Endodermal cell (in vitro differentiated cells): ENCODE measurements at regions not wholly inside any gene's neighbourhood (a gene's known extent, or its start where the extent isn't known, plus 50 kb on each side); places are given as distances from the start of the nearest gene placed in this dataset.

Experiments
- DNase-seq: peaks from one replicate; pipeline ENCODE4 v3.0.0-alpha.2; 2017
- H3K27ac ChIP-seq: 2 replicates; pipeline ENCODE4 v1.5.1; 2013; ENCODE audit warnings: mild to moderate bottlenecking, low read depth, low read length, moderate library complexity
- H3K27me3 ChIP-seq: 2 replicates; pipeline ENCODE4 v1.6.1; 2013; ENCODE audit warnings: mild to moderate bottlenecking, low read length, moderate library complexity; ENCODE audit not compliant: insufficient read depth, control insufficient read depth, poor library complexity, severe bottlenecking
- H3K36me3 ChIP-seq: 2 replicates; pipeline ENCODE4 v1.7.0; 2013; ENCODE audit warnings: mild to moderate bottlenecking, low read length, moderate library complexity; ENCODE audit not compliant: control insufficient read depth, insufficient read depth
- H3K4me1 ChIP-seq: one replicate; pipeline ENCODE4 v1.7.0; 2013; ENCODE audit warnings: low read length; ENCODE audit not compliant: control insufficient read depth, insufficient read depth
- H3K4me3 ChIP-seq: 2 replicates; pipeline ENCODE4 v1.5.1; 2013; ENCODE audit warnings: mild to moderate bottlenecking, low read length, moderate library complexity
- H3K9ac ChIP-seq: 2 replicates; pipeline ENCODE4 v1.6.1; 2013; ENCODE audit warnings: mild to moderate bottlenecking, low read length, moderate library complexity; ENCODE audit not compliant: poor library complexity, severe bottlenecking; ENCODE audit errors: extremely low read depth
- H3K9me3 ChIP-seq: 2 replicates; pipeline ENCODE4 v1.6.1; 2013; ENCODE audit warnings: mild to moderate bottlenecking, low read length, moderate library complexity; ENCODE audit not compliant: control insufficient read depth
- H3K27ac Mint-ChIP-seq: 2 replicates; pipeline ENCODE4 v1.8.0; 2020; ENCODE audit warnings: mixed read lengths
- H3K27me3 Mint-ChIP-seq: 2 replicates; pipeline ENCODE4 v1.8.0; 2021; ENCODE audit warnings: mild to moderate bottlenecking, mixed read lengths; ENCODE audit not compliant: insufficient read depth
- H3K36me3 Mint-ChIP-seq: 2 replicates; pipeline ENCODE4 v1.8.0; 2020; ENCODE audit warnings: low read depth, mixed read lengths
- H3K4me1 Mint-ChIP-seq: 2 replicates; pipeline ENCODE4 v1.8.0; 2020; ENCODE audit warnings: mixed read lengths
- H3K4me3 Mint-ChIP-seq: 2 replicates; pipeline ENCODE4 v1.8.0; 2020; ENCODE audit warnings: mild to moderate bottlenecking, moderate library complexity, mixed read lengths
- H3K9me3 Mint-ChIP-seq: 2 replicates; pipeline ENCODE4 v1.8.0; 2020; ENCODE audit warnings: mild to moderate bottlenecking, mixed read lengths
- WGBS, 2 experiments: methylation state at CpG; one replicate each; pipeline versions ENCODE4 v1.1.5 to v1.1.7; 2013; ENCODE audit warnings: missing lambda C conversion rate in 2 of 2, mixed read lengths in 1 of 2; ENCODE audit not compliant: insufficient coverage in 1 of 2, insufficient read length in 1 of 2; 5-methylcytosine and 5-hydroxymethylcytosine counted together
- TF ChIP-seq, protein P1 (sequence below): fragments of 200-600 bp; sonication (generic); conservative IDR thresholded peaks from 2 replicates; pipeline ENCODE4 v1.5.0; 2021; ENCODE audit warnings: antibody characterized with exemption, mild to moderate bottlenecking

DNA sequence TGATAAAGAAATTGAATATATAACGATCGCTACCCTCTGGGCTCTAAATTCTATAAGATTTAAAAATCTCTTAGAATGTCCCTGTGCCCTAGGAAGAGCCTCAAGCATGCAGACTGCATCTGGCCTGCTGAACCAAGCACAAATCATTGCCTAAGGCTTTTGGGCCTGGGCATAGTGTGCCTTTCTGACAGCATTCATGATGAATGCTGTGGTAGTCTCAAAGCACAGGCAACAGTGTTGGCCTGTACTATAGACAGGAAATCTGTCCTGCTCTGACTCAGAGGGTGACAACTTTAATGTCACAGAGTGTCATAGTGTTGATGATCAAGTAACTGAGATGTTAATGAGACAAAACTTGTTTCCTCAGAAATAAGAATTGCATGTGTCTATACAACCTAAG lies 717.3 kb downstream of the STIM2 start:
- Histone ChIP-seq H3K36me3 (no peaks in the 10 kb centered on the region), H3K4me1 (no peaks in the 10 kb centered on the region), H3K4me3 (no peak overlapping the region), H3K9ac (no peak overlapping the region), H3K27ac (no peak overlapping the region), H3K9me3 (peaks cover 3% of the 10 kb centered on the region), H3K27me3 (no peaks in the 10 kb centered on the region)
- H3K4me3 Mint-ChIP-seq, result no peak overlapping the region
- no peak overlapping the region for H3K27ac Mint-ChIP-seq
- peaks cover 6% of the 10 kb centered on the region for H3K9me3 Mint-ChIP-seq
- no peaks in the 10 kb centered on the region for H3K27me3 Mint-ChIP-seq
- no peaks in the 10 kb centered on the region for H3K4me1 Mint-ChIP-seq
- H3K36me3 Mint-ChIP-seq, result no peaks in the 10 kb centered on the region
- TF ChIP-seq, protein P1, sequence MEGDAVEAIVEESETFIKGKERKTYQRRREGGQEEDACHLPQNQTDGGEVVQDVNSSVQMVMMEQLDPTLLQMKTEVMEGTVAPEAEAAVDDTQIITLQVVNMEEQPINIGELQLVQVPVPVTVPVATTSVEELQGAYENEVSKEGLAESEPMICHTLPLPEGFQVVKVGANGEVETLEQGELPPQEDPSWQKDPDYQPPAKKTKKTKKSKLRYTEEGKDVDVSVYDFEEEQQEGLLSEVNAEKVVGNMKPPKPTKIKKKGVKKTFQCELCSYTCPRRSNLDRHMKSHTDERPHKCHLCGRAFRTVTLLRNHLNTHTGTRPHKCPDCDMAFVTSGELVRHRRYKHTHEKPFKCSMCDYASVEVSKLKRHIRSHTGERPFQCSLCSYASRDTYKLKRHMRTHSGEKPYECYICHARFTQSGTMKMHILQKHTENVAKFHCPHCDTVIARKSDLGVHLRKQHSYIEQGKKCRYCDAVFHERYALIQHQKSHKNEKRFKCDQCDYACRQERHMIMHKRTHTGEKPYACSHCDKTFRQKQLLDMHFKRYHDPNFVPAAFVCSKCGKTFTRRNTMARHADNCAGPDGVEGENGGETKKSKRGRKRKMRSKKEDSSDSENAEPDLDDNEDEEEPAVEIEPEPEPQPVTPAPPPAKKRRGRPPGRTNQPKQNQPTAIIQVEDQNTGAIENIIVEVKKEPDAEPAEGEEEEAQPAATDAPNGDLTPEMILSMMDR, result no peak
- 95% methylated on average over 2 of the region's 2 CpGs; no CpG with 5 or more reads in 1 of the 2 experiments for WGBS, 2 experiments
- DNase-seq, result no peak

DNA sequence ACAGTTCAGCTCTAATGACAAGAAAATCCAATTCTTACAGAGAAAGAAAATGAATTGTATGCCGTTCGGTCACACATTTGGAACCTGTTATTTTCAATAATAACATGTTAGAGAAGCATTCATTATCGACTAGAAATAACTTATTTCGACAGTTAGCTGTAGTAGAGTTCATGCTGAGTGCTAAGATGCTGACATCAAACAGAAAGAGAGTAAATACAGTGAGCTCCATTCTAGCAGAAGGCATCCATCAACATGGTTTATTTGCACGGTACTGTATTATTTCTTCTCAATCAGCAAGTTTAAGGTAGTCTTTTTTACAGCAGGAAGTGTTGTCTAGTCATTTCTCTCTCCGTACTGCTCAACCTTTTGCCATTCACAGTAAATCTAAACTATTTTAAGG lies 732.1 kb downstream of the STIM2 start:
- no peaks in the 10 kb centered on the region for H3K27me3 Mint-ChIP-seq
- no peaks in the 10 kb centered on the region for H3K36me3 Mint-ChIP-seq
- no peak overlapping the region for H3K4me3 ChIP-seq
- peaks cover 20% of the 10 kb centered on the region for H3K4me1 ChIP-seq
- H3K27me3 ChIP-seq, result no peaks in the 10 kb centered on the region
- no peak for DNase-seq
- no peaks in the 10 kb centered on the region for H3K9me3 Mint-ChIP-seq
- H3K27ac Mint-ChIP-seq, result no peak overlapping the region
- H3K4me1 Mint-ChIP-seq, result peaks cover 57% of the 10 kb centered on the region
- TF ChIP-seq, protein P1, result no peak
- H3K9ac ChIP-seq, result no peak overlapping the region
- no peak overlapping the region for H3K4me3 Mint-ChIP-seq
- no peaks in the 10 kb centered on the region for H3K9me3 ChIP-seq
- no peak overlapping the region for H3K27ac ChIP-seq
- 93 to 96% methylated on average over 4 to 6 of the region's 6 CpGs for WGBS, 2 experiments
- H3K36me3 ChIP-seq, result no peaks in the 10 kb centered on the region

DNA sequence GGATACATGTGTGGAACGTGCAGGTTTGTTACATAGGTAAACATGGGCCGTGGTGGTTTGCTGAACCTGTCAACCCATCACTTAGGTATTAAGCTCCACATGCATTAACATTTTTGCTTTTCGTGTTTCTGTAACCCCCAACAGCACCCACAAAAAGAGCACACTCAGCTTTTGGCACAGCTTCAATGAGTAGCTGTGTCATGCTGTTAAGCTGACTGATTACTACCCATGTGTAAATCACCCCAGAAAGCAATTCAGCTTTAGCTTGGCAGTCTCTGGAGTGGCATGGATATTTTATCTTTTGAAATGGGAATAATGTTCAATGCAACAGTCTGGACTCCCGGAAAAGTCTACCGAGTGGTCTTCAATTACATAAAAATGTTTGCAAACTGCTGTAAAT lies 734.3 kb downstream of the STIM2 start:
- H3K27ac Mint-ChIP-seq, result no peak overlapping the region
- no peaks in the 10 kb centered on the region for H3K9me3 ChIP-seq
- peaks cover 20% of the 10 kb centered on the region for H3K4me1 ChIP-seq
- no peaks in the 10 kb centered on the region for H3K36me3 ChIP-seq
- H3K9me3 Mint-ChIP-seq, result no peaks in the 10 kb centered on the region
- no peak overlapping the region for H3K4me3 ChIP-seq
- no peaks in the 10 kb centered on the region for H3K36me3 Mint-ChIP-seq
- H3K27me3 ChIP-seq, result no peaks in the 10 kb centered on the region
- H3K4me3 Mint-ChIP-seq, result no peak overlapping the region
- H3K27me3 Mint-ChIP-seq, result no peaks in the 10 kb centered on the region
- TF ChIP-seq, protein P1, result no peak
- H3K27ac ChIP-seq, result no peak overlapping the region
- DNase-seq, result no peak
- WGBS, 2 experiments, result 91 to 96% methylated on average over 5 of the region's 5 CpGs
- H3K9ac ChIP-seq, result no peak overlapping the region
- peaks cover 58% of the 10 kb centered on the region for H3K4me1 Mint-ChIP-seq
